ES-I3 (cell line): ENCODE measurements at regions not wholly inside any gene's neighbourhood (a gene's known extent, or its start where the extent isn't known, plus 50 kb on each side); places are given as distances from the start of the nearest gene placed in this dataset.

Source experiments
- H3K36me3 ChIP-seq: 2 replicates; pipeline ENCODE4 v1.6.1; 2013; ENCODE audit warnings: mild to moderate bottlenecking, low read length, control low read depth, moderate library complexity; ENCODE audit not compliant: insufficient read depth
- H3K4me1 ChIP-seq: 2 replicates; pipeline ENCODE4 v1.6.1; 2013; ENCODE audit warnings: mild to moderate bottlenecking, control low read depth, low read length; ENCODE audit not compliant: insufficient read depth
- H3K9ac ChIP-seq: 2 replicates; pipeline ENCODE4 v1.6.1; 2013; ENCODE audit warnings: low read depth, mild to moderate bottlenecking, low read length, moderate library complexity
- H3K9me3 ChIP-seq: 2 replicates; pipeline ENCODE4 v1.6.1; 2013; ENCODE audit warnings: mild to moderate bottlenecking, low read length, moderate library complexity; ENCODE audit not compliant: control insufficient read depth, insufficient read depth

DNA sequence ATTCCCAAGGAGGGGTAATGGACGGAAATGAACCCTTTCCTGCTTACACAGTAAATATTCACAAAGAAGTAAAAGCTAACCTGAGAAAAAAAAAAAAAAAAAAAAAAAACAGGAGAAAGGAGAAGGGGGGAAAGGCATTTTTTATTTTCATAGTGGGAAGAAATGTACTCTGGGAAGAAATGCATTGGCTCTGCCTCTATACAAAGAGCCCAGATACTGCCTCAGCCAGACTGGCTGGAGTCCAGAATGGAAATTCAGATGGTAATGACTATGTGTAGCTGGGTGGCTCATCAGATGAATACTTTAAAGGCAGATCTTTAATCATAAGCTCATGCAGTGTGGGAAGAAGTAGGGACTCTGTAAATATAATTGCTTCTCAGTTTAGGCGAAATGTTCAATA is 124.9 kb upstream of the ZNF608 start:
- Histone ChIP-seq H3K4me1 (peaks cover 21% of the 10 kb centered on the region), H3K9ac (no peak overlapping the region), H3K36me3 (no peaks in the 10 kb centered on the region), H3K9me3 (peaks cover 2% of the 10 kb centered on the region; the same call in 1 of the 2 replicates)

DNA sequence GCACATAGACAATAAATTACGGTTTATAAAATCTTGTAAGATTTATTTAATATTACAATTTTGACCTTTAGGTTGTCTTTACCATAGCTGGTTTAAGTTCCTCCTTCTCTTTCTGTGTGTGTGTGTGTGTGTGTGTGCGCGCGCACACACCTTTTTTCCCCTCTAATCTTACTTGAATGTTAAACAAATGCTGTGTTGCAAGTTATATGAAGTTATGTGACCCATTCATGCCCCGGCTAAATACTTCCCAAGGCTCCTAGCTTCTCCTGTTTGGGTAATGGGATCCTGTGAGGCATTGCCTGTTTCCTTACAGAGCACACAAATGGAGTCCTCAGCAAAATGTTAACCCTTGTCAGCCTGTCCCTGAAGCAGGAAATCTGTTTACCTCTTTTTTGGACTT is 125.6 kb upstream of the ZNF608 start:
- peaks cover 16% of the 10 kb centered on the region for H3K4me1 ChIP-seq
- peaks cover 2% of the 10 kb centered on the region; the same call in 1 of the 2 replicates for H3K9me3 ChIP-seq
- H3K36me3 ChIP-seq, result no peaks in the 10 kb centered on the region
- H3K9ac ChIP-seq, result no peak overlapping the region

DNA sequence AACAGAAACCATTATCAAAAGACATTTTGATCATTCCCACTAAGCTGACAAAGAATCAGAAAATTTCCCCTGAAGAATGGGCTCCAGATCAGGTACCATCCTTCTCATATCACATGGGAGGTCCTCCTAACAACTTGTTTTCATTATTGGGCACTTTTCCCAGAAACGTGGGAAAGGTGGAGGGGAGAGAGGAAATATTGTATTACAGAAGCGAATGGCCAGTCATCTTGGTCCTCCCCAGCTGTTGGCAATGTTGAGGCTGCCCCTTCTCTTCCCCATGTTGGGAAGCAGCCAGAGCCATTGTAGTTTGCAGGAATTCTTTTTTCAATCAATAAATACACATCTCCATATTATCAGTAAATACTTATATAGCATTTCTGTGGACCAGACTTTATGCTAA is 126.2 kb upstream of the ZNF608 start:
- Histone ChIP-seq H3K9me3 (peaks cover 2% of the 10 kb centered on the region; the same call in 1 of the 2 replicates), H3K9ac (no peak overlapping the region), H3K4me1 (peaks cover 12% of the 10 kb centered on the region; the same call in 1 of the 2 replicates), H3K36me3 (no peaks in the 10 kb centered on the region)

DNA sequence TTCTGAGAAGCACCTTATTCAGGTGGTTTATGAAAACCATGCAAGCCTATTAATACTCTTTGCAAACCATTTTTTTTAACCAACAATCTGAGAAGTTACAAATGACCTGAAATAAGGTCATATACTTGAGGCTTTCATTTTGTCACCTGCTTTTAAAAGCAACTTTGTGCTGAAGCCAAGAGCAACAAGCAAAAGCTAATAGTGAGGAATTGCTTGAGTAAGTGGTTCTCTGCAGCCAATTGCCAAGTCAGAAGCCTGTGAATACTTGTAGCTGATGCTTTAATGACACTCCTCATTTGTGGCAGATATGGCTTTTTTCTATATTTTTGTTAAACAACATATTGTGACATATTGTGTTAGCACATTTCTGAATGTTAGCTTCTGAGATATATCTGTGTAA is 126.7 kb upstream of the ZNF608 start:
- peaks cover 2% of the 10 kb centered on the region; the same call in 1 of the 2 replicates for H3K9me3 ChIP-seq
- no peaks in the 10 kb centered on the region for H3K36me3 ChIP-seq
- H3K9ac ChIP-seq, result no peak overlapping the region
- H3K4me1 ChIP-seq, result peaks cover 12% of the 10 kb centered on the region; the same call in 1 of the 2 replicates

DNA sequence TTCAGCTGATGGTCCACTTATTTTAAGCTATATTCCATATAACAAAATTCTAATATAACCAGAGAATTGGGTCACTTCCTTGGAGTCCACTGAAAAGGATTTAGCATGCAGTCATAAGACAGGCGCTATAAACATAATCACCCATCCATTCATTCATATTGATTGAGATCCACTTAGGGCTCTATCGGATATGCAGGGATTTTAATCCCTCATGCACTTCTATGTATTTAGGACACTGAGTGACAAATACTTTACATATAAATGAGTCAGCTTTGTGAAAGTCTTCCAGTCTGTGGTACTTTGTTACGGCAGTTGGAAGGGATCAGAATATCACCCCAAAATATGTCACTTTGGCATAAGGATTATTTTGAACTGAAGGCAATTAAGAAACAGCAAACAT is 127.3 kb upstream of the ZNF608 start:
- Histone ChIP-seq H3K9me3 (peaks cover 2% of the 10 kb centered on the region; the same call in 1 of the 2 replicates), H3K4me1 (peaks cover 12% of the 10 kb centered on the region; the same call in 1 of the 2 replicates), H3K9ac (no peak overlapping the region), H3K36me3 (no peaks in the 10 kb centered on the region)

DNA sequence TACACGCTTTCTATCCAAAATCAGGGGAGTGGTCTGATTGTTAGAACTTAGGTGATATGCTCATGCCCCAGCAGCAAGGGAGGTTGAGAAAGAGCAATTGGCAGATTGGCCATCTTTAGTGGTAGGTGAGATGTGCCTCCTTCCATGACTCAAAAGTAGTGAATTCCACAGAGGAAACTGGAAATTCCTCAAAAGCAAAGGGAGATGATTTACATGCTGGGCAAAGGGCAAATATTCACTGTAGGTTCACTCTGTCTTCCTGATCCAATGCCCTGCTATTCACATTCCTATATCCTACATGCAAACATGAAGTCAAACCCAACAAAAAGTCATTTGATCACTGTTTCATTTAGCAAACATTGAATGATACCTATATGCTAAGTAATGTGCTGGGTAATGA is 130.1 kb upstream of the ZNF608 start:
- Histone ChIP-seq H3K9ac (no peak overlapping the region), H3K9me3 (peaks cover 2% of the 10 kb centered on the region; the same call in 1 of the 2 replicates), H3K36me3 (no peaks in the 10 kb centered on the region), H3K4me1 (peaks cover 12% of the 10 kb centered on the region; the same call in 1 of the 2 replicates)

DNA sequence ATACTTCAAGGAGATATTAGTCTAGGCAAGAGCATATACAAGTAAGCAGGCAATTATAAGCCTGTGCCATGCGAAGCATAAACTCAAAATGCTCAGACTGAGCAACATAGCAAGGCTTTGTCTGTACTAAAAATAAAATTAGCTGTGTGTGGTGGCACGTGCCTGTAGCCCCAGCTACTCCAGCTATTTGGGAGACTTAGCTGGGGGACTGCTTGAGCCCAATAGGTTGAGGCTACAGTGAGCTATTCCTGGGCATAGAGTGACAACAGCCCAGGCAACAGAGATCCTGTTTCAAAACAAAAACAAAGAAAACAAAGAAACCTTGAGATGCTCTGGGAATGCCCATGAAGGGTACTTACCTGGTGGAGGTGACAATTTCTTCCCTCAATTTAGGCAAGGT is 130.5 kb upstream of the ZNF608 start:
- peaks cover 2% of the 10 kb centered on the region; the same call in 1 of the 2 replicates for H3K9me3 ChIP-seq
- H3K4me1 ChIP-seq, result peaks cover 12% of the 10 kb centered on the region; the same call in 1 of the 2 replicates
- H3K9ac ChIP-seq, result no peak overlapping the region
- H3K36me3 ChIP-seq, result no peaks in the 10 kb centered on the region

DNA sequence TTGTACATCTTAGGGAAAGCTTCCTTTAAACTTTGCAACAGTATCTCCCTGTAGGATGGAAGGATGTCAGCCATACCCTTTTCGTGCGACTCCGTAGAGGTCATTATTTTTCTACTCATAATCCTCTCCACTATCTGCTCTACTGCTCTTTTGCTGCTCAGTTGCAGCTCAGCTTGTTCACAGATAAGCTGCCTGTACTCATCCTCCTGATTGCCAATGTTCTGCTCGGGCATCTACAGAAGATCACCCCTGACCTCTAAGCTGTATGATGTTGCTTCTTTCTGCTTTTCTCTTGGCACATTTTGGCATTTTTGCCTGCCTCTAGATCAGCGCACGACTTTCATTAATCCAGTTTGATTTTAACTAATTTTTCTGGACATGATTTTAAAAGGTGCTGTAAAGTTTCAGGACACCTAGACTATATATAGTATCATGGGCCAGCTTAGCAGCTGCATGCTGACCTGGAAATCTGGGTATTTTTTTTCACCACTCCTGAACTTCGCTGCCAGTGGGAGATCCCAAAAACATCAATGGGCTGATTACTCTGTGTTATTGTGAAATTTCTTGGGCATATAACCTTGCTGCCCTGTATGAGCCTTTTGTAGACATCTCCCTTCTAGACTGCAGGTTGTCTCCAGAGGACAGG is 131.2 kb upstream of the ZNF608 start:
- peaks cover 2% of the 10 kb centered on the region; the same call in 1 of the 2 replicates for H3K9me3 ChIP-seq
- no peak overlapping the region for H3K9ac ChIP-seq
- H3K4me1 ChIP-seq, result peaks cover 12% of the 10 kb centered on the region; the same call in 1 of the 2 replicates
- no peaks in the 10 kb centered on the region for H3K36me3 ChIP-seq

DNA sequence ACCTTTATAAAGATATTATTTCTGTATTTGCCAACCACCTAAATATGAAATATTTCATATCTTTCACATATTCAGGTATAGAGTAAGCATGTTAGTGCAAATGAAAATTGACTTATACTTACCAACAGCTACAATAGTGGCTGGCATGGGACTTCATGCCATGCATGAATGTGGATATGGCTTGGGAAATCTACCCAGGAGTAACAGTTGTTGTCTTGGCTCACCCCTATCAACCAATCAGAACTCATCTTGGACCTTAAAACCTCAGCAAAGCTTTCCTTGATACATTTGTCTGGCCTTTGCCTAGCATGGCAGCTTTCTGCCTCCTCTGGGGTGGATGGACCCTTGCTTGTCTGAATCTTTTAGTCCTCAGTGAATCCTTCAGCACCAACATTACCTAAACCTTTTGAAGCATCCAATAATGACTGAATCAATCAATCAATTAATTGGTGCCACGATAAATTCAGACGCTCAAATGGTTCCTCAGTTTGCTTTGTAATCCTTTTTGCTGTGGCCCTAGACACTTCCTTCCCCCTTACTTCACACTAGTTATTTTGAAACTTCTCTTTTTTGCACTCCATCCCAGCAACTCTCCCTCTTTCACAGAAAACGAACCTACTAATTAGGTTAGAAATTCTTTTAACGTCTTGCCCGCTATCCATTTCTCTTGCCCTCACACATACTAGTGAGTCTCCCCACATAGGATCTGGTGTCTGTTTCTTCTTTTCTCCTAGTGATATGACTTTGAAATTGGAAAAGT is 132.3 kb upstream of the ZNF608 start:
- no peak overlapping the region for H3K9ac ChIP-seq
- no peaks in the 10 kb centered on the region for H3K36me3 ChIP-seq
- peaks cover 12% of the 10 kb centered on the region; the same call in 1 of the 2 replicates for H3K4me1 ChIP-seq
- peaks cover 2% of the 10 kb centered on the region; the same call in 1 of the 2 replicates for H3K9me3 ChIP-seq

DNA sequence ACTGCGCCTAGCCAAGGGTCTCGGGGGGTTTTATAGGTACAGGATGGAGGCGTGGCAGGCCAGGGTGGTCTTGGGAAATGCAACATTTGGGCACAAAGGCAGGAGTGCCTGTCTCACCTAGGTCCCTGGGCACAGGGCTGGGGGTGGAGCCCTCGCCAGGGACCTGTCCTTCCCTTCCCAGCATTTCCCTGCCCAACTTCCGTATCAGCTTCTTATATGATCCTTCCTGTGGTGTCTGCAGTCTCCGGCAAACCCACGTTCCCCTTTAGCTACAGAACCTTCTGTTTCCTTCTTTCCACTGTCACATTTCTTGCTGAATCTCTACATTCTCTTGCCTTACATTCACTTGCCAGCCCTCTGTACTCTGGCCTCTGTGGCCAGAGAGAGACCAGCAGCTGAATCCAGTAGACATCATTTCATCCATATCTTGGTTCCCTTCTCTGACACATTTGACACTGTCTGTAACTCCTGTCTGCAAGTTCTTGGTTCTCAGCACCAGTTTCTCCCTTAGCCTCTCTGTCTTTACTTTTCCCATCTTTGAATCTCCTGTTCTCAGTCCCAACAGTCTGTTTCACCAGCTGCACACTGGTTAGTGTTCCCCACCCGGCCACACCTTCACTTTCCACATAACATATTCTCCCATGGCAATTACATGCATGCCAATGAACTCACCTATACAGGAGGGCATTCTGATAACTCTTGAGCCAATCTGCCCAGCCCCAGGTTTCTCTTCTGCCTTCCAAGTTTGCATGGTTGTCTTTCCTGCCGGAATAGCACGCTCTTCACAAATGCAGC is 134.7 kb upstream of the ZNF608 start:
- H3K4me1 ChIP-seq, result 0 out of 2 replicates have a peak, but pooled peaks cover 3% of the 10 kb centered on the region
- no peaks in the 10 kb centered on the region for H3K9me3 ChIP-seq
- H3K9ac ChIP-seq, result no peak overlapping the region
- no peaks in the 10 kb centered on the region for H3K36me3 ChIP-seq

DNA sequence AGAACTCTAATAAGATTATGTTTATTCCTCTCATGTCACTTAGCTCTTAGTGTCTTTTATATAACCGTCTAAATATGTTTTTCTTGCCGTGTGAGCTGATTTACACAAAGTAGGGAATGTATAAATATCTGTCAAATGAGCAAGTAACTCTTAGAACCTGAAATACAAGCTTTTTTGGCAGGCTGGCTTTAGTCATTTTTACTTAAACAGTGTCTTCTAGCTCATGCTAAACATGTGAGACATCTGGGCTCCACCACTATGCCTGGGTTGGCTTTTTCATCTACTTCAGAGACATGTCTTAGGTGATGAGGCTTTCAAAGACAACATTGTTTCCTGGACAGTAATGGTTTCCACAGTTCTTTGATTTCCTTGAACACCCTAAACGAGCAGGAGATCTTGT is 137.2 kb upstream of the ZNF608 start:
- H3K9ac ChIP-seq, result no peak overlapping the region
- H3K36me3 ChIP-seq, result no peaks in the 10 kb centered on the region
- peaks cover 3% of the 10 kb centered on the region for H3K4me1 ChIP-seq
- H3K9me3 ChIP-seq, result no peaks in the 10 kb centered on the region

DNA sequence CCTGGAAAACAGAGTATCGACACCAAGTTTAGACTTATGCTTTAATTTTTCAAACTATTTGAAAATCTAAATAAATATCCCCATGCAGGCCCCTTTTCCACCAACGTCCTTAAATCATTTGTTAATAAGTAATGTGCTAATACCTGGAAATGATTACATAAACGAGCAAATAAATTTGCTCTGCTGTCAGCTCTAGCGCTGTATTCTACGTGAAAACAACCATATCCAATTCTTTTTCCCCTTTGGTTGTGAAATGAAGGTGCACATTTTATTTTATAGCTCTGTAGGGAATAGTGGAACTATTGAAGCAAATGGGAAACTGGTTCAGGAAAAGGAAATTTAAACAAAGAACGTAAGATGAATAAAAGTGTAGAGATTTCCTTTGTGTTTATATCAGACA is 137.7 kb upstream of the ZNF608 start:
- Histone ChIP-seq H3K9ac (no peak overlapping the region), H3K36me3 (no peaks in the 10 kb centered on the region), H3K9me3 (no peaks in the 10 kb centered on the region), H3K4me1 (peaks cover 7% of the 10 kb centered on the region)

DNA sequence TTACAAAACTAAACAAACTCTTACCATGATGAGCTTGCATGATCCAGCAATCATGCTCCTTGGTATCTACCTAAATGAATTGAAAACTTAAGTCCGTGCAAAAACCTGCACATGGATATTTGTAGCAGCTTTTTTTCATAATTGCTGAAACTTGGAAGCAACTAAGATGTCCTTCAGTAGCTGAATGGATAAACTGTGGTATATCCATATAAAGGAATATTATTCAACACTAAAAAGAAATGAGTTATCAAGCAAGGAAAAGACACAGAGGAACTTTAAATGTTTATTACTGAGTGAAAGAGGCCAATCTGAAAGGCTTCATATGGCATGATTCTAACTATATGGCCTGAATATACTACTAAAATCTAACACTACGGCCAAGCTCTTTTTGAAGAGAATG is 139.1 kb upstream of the ZNF608 start:
- Histone ChIP-seq H3K9ac (no peak overlapping the region), H3K4me1 (peaks cover 13% of the 10 kb centered on the region), H3K9me3 (no peaks in the 10 kb centered on the region), H3K36me3 (no peaks in the 10 kb centered on the region)

DNA sequence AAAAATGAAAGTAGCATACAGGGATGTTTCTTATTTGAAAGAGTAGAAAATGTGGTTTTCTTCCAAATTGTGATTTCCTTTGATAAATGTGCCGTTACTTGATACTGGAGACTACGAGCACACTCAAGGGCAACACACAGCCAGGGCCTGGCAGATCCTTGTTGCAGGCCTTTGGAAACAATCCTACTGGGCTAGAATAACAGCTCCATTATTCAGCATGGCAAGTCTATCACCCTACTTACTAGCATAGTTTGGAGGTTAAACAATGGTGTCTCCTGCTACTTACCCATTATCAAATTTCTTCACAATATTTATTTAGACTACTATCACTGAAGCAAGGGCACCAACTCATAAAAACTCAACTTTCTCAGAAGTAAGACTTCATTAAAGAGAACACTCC is 140.8 kb upstream of the ZNF608 start:
- Histone ChIP-seq H3K9me3 (no peaks in the 10 kb centered on the region), H3K4me1 (peaks cover 13% of the 10 kb centered on the region), H3K36me3 (no peaks in the 10 kb centered on the region), H3K9ac (no peak overlapping the region)
